ENCODE measurements at regions not wholly inside any gene's neighbourhood (a gene's known extent, or its start where the extent isn't known, plus 50 kb on each side); places are given as distances from the start of the nearest gene placed in this dataset.

GRCh38 chr2:49248506-49248905, 94.2 kb upstream of the FSHR start:
- no peak for DNase-seq

- DNase-seq = no peak
Measured at GRCh38 chr2:49241991-49242390, 87.7 kb upstream of the FSHR start.

DNA sequence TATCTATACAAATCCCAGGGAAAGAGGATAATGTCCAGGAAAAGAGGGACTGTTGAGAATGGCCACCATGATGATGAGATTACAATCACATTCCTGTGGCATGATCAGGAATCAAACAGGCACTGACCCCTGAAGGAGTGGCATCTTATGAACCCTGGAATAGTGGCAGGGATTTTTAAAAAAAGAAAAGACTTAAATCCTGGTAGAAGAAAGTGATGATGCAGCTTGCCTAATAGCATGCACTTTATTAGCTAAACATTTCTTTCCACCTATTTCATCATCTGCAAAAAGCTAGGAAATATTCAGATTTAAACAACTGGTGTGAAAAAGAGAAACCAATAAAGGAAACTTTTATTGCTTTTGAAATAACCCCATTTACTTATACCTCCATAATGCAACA, 87.2 kb upstream of the FSHR start:
- no peak for DNase-seq

GRCh38 chr2:49240608-49241007, 86.3 kb upstream of the FSHR start:
- DNase-seq = no peak

GRCh38 chr2:49238604-49238960, 84.3 kb upstream of the FSHR start:
- DNase-seq = no peak

DNA sequence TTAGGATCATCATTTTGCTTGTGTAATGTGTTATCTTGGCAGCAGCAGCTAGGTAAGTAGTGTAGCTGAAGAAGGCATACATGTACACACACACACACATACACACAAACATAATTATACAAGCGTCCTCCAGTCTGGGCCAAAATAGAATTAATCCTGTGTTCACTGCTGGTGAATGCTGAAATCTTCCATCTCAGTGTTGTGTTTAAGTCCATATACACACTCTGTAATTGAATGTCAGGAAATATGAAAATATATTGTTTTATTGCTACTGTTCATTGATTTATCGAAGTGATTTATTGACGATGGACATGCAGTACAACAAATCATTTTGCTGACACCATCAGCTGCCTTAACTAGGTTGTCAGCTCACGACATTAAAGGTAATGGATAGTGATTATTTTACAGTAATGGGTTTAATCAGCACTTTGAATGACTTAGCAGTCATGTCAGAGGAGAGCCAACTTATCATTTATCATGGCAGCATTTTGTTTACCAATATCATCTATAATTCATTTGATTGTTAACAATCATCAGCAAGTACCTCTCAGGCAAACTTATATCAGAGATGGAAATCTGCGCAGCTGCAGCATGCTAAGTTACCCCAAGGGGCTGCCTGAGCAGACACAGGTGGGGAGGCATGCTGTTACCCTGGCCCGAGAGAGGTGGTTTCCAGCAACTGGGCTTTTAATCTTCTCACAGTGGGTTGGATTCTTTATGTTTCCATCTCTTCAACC, 83.7 kb upstream of the FSHR start:
- no peak for DNase-seq

GRCh38 chr2:49236316-49236715, 82.0 kb upstream of the FSHR start:
- no peak for DNase-seq

GRCh38 chr2:49226360-49226759, 72.0 kb upstream of the FSHR start:
- no peak for DNase-seq

DNA sequence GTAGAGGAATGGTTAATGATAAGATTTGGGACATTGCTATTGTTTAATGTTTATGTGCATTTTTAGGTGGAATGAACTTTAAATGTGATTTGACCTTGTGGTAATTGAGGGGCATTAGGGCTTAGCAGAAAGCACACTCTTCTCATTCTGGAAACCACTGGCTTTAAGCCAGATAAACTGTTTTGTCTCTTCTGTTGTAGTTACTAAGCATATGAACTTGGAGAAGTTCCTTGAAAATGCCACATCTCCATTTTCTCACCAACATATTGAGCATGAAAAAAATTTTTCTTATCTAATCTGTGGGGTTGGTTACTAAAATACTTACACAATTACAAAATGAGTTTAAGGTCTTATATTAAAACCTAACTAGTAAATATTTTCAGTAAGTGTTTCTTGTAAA, 70.8 kb upstream of the FSHR start:
- DNase-seq = no peak

GRCh38 chr2:49224426-49225010, 70.2 kb upstream of the FSHR start:
- no peak for DNase-seq

DNA sequence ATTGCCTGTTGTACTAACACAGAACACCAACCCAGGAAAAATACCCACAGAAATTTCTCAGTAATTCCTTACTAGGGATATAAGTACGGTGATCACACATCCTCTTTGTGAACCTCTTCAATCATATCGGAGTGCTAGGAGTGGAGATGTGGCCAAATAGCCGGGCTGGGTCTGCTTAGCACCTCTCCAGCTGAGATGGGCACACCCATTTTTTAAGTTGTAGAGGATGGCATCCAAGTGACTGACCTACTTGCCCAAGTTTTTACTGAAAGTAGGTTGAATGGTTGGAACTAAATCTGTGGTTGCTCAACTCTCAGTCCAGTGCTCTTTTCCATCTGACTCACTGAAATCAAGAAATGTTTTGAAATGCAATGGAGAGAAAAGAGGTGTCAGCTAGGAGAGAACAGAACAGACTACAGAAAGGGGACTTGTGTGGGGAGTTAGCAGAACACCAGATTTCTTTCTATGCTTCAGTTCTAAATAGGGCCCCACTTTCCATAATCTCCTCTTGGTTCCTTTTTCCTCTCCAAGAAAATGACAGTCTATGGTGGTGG, 68.7 kb upstream of the FSHR start:
- no peak for DNase-seq

DNA sequence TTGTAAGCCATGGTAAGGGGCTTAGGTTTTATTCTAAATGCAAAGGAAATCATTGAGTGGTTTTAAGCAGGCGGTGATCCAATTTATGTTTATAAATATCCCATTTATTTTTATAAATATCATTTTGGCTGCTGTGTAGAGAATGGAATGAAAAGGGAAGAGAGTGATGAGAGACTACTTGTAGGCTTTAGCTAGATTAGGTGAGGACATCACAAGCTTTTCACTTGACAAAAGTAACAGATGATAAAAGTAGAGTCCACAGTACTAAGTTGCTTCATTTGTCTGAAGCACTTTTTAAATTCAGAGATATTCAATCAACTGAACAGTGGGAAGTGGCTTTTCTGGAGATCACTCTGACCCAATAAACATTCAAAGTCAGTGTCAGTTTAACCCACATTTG, 65.4 kb upstream of the FSHR start:
- no peak for DNase-seq

- no peak for DNase-seq
Measured at GRCh38 chr2:49210191-49210590, 55.9 kb upstream of the FSHR start.

DNA sequence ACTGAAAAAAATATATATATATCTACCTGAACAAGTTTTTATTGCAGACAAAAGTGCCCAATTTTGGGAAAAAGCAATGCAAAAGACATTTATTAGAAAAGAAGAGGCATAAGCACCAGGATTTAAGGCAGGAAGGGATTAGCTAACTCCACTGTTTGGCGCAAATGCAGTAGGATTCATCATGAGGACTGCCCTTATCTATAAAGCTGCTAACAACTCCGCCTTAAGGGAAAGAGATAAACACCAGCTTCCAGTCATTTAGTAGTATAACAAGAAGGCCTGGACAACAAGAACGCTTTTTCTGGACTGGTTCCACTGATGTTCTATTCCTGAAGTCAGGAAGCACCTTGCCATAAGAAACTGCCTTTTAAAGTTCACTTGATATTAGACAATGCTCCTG, 52.9 kb upstream of the FSHR start:
- no peak for DNase-seq

All from cerebellar nuclear complex (tissue), 1 donor.